NB4 (cell line): ENCODE measurements at regions not wholly inside any gene's neighbourhood (a gene's known extent, or its start where the extent isn't known, plus 50 kb on each side); places are given as distances from the start of the nearest gene placed in this dataset.

Source experiments
- CTCF ChIP-seq: IDR thresholded peaks from one replicate; pipeline ENCODE4 v1.5.1; 2012; ENCODE audit warnings: low read depth, low read length
- MAX ChIP-seq: IDR thresholded peaks from 2 replicates; pipeline ENCODE4 v1.6.1; 2011; ENCODE audit warnings: low read depth, low read length

GRCh38 chr11:129280027-129280811 lies 88.1 kb upstream of the ARHGAP32 start:
- TF ChIP-seq MAX: no peak
- no peak for TF ChIP-seq CTCF
